NCI-H82 treated with DMSO at 0.1 percent for 48 hours (cell line): ENCODE measurements at regions not wholly inside any gene's neighbourhood (a gene's known extent, or its start where the extent isn't known, plus 50 kb on each side); places are given as distances from the start of the nearest gene placed in this dataset.
"Not testable (repeated sequence)": the region's sequence is repeated elsewhere in the genome, so short reads cannot be mapped to it uniquely, and the experiment has no call there.

Experiments used
- DNase-seq: peaks from one replicate; lab custom pipeline; 2025; ENCODE audit not compliant: unreplicated experiment; lab: John Stamatoyannopoulos, UW

DNA sequence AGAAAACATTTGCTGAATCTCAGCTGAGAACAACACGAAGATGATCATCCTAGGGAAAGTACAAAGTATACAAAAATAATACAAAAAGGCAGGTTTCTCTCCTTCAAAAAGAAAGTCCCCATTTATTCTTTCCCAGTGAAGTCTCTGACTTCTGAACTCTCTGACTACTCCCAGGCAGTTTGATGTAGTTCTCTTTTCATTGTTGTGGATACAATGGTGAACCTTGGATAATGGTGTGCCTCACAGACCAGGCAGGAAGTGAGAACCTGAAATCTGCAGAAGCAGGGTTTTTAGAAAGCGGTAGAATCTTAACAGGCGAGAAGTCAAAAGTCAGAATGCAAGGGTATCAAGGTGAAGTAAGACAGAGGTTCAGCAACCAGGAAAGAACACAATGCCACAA lies 150.8 kb upstream of the NRP1 start:
- no peak for DNase-seq

DNA sequence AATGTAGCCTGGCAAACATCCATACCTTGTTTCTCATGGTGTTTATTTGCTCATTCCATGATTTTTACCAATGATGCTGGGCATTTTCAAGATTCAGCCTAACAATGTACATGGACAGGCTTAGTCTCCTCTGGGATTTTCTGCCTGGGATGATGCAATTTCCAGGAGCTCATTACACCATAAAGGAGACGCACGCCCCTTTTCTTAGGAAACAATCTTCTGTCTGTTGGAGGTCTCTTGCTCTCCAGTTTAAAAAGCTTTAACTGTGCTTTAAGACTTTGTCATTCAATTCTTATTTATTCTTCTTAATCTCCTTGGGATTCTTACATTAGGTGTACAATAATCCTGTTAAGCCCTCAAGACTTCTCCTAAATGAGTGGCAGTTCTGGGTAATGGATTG lies 150.3 kb upstream of the NRP1 start:
- peak; percentile 61 for DNase-seq

DNA sequence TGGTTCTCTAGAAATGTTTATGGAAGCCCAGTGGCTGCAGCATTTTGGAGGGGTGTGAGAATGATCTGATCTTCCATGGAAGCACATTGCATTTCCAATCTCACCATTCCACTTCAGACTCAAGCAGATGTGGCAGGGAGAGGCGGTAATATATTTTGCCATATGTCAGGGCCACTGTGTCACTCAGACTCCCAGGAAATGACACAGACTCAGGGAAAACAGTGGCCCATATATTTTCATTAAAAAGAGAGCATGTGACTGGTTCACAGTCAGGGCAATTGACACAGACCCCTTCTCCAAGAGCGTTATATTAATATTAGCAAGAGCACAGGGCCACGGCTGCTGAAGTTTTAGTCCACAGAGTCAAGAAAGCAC lies 149.3 kb upstream of the NRP1 start:
- DNase-seq: no peak

DNA sequence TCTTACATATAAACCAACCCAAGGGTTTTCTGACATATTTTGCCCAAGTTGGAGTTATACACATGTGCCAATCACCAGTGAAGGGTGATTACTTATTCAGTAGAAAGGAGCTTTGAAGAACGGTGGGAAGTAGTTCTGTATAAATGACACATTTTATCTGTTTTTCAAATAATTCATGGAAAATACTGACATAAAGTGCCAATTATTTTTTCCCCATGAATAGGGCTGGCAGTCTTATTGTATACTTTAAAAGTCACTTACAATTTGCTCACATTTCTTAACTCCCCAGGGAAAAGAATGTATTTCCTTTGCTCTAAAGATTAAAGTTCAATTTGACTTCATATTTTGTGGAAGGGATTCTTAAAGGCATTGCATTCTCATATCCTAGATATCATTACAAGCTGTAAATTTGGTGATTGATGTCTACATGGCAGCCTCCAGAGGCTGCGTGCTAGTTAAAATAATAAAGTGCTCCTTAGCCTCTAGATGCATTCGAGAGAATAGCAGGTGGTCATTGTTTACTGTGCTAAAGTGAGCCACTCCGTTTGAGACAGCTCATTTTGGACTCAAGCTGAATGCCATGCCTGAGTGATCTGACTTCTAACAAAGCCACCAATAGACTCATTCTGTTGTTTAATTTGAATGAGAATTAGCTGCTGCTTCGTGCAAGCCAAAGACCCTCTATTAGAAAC lies 148.8 kb upstream of the NRP1 start:
- DNase-seq: no peak

DNA sequence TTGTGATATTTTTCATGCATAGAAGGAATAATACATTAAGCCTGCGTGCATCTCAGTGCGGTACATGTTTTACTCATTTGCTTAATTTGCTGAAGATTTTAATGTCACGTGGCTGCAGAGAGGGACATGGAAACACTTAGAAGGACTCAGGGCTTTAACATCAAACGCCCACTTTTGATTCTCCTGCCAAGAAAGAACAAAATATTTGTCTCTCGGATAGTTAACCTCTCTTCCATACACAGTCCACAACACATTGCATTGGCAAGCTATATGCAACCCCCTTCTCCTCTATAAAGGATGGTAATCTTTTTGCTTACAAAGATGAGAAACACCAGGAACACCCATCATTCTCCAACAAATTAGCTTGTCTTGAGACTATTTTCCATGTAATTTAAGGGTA lies 148.0 kb upstream of the NRP1 start:
- DNase-seq: no peak

DNA sequence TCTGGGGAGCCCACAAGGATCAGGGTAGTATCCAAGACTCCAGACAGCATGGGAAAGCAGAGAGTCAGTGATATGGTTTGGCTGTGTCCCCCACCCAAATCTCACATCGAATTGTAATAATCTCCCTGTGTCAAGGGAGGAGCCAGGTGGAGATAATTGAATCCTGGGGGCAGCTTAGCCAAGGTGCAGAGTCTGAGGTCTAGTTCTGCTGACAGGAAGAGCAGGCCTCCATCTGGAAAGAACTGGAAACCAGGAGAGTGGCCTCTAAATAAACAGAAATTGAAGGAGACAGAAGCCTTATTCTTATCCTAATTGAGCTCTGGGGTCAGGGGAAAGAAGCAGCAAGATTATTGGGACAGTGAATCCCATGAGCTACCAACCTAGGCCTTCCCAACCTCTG lies 146.7 kb upstream of the NRP1 start:
- no peak for DNase-seq

DNA sequence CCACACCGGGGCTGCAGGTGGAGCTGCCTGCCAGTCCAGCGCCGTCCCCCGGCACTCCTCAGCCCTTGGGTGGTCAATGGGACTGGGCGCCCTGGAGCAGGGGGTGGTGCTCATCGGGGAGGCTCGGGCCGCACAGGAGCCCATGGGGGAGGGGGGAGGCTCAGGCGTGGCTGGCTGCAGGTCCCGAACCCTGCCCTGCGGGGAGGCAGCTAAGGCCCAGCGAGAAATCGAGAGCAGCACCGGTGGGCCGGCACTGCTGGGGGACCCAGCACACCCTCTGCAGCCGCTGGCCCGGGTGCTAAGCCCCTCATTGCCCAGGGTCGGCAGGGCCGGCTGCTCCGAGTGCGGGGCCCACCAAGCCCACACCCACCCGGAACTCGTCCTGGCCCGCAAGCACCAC lies 145.9 kb upstream of the NRP1 start:
- DNase-seq: not testable (repeated sequence)

DNA sequence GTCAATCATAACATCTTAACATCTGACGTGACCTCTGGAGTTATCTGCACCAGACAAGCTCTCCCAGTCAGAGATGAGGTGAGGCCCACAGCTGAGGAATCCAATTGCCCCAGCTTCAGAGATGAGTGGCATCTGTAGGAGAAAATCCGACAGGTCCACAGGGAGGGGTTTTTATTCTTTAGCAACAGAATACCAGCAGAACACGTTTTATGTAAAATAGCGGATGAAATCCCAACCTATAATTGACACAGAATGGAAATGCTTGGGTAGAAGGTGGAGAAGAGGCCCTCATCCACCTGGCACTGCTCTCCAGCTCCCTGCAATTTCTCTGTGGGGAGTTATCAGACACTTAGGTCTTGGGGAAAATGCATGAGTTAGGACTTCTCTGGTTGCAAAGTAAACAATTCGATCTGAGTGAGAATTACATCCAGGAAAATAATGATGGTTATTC lies 144.2 kb upstream of the NRP1 start:
- no peak for DNase-seq

DNA sequence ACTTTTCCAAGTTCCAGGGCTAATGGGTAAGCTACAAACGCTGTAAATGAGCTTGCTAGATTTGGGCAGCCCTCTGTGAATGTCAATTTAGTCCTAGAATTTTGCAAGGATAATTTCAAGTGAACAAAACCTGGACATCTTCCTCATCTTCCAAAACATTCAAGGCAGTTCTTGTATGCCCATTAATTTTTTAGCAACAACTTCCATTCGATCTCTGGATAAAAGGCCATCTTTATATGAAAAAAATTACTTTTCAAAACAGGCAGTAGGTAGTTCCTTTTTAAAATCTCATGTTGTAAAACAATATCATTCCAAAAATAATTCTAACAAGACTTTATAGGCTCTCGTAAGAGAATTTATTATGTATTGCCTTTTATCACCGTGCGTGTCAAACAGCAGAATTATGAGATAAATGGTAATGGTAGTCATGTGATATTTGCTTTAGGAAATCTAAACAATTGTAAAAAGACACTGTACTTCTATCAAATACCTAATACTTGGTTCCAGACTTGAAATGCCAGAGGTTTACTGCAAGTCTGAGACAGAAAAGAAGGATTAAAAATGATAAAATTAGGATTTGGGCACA lies 143.7 kb upstream of the NRP1 start:
- no peak for DNase-seq

DNA sequence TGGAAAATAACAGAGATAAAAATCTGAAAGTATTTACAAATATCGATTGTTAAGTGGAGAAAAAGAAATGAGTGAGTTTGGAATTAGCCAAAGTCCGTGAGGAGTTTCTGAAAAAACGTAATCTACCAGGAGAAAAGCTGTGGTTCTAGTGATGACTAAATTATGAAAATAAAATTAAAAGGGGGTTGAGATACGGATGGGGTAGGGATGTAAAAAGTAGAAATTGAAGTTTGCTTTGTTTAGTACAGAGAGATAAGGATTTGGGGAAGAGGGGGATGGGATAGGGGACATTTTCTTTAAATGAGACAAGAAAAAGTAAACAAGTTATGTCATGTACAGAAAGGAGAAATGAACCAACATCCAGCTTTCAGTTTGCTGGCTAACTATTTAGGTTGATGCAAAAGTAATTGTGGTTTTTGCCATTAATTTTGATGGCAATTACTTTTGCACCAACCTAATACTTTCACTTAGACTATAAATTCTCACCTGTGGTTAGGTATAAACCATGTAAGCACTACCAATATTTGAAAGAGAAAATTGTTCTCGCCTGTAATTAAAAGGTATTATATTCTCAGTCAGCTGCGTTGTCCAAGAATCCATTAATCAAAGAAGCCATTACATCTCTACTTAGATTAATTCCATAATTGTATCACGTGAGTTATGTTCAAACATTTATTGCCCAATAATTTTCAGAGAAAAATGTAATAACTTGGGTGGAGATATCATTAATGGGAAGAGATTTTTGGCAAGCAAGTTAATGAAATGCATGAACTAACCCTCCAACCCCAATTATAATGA lies 143.0 kb upstream of the NRP1 start:
- no peak for DNase-seq

DNA sequence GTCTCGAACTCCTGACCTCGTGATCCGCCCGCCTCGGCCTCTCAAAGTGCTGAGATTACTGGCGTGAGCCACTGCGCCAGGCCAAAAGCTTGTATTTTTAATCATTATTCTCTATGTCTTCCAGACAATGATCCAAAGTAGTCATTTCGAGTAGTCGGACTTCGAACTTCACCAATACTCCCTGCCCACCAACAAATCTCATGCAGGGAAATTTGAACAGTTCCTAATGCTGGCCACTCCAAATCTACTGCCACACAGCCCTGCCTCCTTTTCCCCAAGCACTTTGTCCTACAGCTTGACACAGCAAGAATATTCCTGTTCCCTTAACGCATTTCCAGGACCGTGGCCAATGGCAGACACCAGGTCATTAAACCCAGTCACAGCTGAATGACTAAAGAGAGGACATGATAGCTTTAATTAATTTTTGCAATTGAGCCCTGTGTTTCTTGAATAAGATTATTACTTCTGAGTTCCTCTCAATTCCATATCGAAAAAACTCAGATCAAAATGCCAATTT lies 142.3 kb upstream of the NRP1 start:
- no peak for DNase-seq

DNA sequence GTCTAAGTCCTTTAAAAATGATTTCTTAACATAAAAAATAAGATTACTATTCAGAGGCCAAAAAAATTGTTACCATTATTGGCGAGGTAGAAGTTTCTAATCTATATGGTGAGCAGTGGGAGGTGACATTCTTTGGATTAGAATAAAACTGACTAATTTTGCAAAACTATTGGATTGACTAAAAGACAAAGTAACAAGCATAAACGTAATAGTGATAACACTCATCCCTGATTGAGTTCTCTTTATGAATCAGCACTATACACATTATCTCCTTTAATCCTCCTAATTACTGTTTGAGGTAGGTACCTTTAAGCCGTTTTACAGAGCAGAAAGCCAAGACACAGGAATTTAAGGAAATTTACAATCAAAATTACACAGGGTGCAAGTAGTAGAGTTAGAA lies 139.2 kb upstream of the NRP1 start:
- no peak for DNase-seq

DNA sequence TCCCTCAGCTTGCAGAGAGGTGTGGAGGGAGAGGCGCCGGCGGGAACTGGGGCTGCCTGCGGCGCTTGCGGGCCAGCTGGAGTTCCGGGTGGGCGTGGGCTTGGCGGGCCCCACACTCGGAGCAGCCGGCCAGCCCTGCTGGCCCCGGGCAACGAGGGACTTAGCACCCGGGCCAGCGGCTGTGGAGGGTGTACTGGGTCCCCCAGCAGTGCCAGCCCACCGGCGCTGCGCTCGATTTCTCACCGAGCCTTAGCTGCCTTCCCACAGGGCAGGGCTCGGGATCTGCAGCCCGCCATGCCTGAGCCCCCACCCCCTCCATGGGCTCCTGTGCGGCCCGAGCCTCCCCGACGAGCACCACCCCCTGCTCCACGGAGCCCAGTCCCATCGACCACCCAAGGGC lies 133.5 kb upstream of the NRP1 start:
- not testable (repeated sequence) for DNase-seq

DNA sequence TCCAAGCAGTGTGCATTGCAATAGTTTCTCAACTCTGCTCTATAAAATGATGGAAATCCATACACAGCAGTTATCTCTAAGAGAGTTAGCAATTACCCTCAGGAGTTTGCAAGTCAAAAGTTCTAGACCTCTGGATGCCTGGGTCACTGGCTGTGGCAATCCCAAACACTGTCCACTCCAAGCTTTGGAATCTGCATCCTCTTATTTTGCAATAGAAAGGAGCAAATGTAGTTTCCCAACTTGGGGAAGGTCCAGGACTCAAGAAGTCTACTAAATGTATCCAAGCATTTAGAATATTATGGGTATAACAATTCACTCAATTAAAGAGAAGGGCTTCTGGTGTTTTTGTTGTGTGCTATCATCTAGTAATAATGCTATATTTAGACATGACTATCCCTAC lies 131.3 kb upstream of the NRP1 start:
- DNase-seq: no peak

DNA sequence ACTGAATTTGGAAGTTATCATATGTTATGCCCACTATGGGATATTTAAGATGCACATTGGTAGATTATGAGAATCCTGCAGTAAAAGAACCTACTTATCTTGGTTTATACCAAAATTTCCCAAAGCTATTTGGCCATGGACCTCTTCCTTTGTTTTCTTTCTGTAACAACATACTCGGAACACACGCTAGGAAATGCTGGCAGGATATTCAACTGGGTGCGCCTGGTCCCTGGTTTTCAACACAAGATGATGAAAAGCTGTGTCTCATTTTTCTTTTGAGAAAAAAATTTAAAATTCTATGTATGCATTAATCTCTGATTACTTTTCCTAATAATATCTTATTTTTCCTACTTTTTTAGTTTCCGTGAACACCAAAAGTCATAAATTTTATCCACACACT lies 128.5 kb upstream of the NRP1 start:
- no peak for DNase-seq

DNA sequence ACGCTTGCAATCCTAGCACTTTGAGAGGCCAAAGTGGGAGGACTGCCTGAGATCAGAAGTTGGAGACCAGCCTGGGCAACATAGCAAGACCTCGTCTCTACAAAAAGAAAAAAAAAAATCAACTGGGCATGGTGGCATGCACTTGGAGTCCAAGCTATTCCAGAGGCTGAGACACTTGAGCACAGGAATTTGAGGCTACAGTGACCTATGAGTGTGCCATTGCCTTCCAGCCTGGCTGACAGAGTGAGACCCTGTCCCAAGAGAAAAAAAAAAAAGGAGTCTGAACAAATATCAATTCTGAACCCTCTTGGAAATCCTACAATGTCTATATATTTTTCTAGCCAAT lies 126.8 kb upstream of the NRP1 start:
- DNase-seq: no peak

DNA sequence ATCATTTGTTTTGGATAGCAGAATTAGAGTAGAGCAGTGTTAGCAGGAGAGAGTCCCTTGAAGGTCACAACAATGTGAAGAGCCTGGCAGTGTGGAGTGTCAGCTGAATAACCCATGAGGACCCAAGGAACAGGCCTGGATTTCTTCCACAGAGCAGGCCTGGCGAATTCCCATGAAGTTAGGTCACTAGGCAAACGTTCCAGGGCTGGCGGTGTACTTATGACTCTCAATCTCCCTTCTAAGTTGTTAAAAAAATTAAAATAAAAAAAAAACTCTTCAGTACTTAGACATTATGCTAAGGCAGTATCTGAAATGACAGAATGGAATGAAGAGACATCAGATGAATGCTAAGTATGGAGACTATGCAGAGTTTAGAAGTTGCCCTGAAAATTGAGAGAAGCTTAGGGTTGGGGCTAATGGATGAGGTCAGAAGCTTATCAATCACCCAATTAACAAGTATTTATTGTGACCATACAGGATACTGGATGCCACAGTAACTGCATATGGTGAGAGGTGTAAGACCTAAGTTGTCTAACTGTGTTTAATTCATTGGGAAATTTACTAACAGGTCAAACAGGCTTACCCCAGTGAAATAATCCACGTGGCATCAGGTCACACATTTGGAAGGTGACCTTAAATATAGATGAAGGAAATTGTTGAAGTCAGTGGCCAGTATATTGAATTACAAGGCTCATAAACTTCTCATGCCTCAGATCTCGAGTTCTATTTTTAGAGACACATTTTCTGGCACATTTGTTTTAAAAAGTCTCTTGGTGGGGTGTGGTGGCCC lies 126.2 kb upstream of the NRP1 start:
- DNase-seq: no peak

DNA sequence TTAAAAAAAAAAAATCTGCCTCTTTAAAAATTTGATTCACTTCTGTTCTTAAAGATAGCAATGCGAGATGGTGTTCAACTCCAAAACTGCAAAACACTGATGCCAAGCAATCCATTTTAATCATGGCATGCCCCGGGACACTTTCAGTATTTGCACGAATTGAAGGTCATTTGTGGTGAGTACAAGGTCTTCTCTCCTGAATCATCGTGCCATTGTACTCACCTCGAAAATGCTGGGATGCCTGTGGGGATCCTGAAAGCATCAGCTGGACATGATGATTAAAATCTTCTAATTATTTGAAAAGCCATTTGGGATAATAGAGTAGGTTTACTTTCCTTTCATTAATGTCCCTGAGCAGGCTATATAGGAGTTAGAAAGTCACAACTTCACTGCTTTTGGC lies 125.1 kb upstream of the NRP1 start:
- DNase-seq: no peak

DNA sequence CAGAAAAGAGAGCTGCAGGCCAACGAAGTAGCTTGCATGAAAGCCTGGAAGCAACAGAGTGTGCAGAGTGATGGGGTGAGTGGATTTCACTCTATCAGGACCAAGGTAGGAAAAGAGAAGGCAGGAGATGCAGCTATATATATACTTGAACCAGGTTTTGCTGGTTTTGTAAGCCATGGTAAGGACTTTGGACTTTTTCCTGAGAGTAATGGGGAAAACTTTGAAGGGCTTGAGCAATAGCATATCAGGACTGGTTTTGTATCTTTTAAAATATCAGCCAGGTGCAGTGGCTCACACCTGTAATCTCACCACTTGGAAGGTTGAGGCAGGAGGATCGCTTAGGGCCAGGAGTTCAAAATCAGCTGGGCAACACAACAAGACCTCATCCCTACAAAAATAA lies 120.6 kb upstream of the NRP1 start:
- DNase-seq: no peak

DNA sequence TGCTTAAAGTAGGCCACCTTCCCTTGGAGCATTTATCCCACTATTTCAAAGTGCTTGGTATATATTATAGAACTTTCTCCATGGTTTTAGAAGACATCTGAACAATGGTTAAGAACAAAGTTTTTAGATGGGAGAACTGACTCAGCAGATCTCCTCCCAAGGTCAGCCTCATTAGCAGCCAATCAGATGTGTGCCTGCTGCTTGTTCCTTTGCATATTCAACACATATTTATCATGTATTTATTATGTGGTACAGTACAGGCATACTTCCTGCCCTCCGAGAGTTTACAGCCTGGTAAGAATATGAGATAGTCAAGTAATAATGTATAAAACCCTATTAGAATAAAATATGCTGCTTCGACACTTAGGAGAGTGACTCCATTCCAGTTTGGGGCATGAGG lies 120.1 kb upstream of the NRP1 start:
- DNase-seq: no peak
